Psoas muscle (tissue), 7 donors: ENCODE measurements at regions not wholly inside any gene's neighbourhood (a gene's known extent, or its start where the extent isn't known, plus 50 kb on each side); places are given as distances from the start of the nearest gene placed in this dataset.
A peak's percentile ranks its signal among the peaks of the same experiment; 100 is the strongest.

Experiments
- ATAC-seq, 4 donors: fragments of 200-7000 bp; cut with Tn5 transposase; one replicate each; pipeline ENCODE4 v1.9.1; 2020; ENCODE audit warnings: moderate library complexity in 3 of 4, mild to moderate bottlenecking in 2 of 4
- DNase-seq, 2 donors: peaks; one replicate each; pipeline ENCODE4 v3.0.0-alpha.2; 2020
- H3K27ac ChIP-seq: fragments of 200-600 bp; one replicate; pipeline ENCODE4 v1.8.0; 2022
- H3K27me3 ChIP-seq, 3 donors: fragments of 200-600 bp in 1 of 3; one replicate each; pipeline versions ENCODE4 v1.6.1 to v1.8.0; 2013 to 2022; ENCODE audit warnings: low read length in 2 of 3, mild to moderate bottlenecking in 2 of 3, moderate library complexity in 1 of 3; ENCODE audit not compliant: insufficient read depth in 3 of 3
- H3K36me3 ChIP-seq, 2 donors: fragments of 200-600 bp in 1 of 2; one replicate each; pipeline versions ENCODE4 v1.6.1 to v1.8.0; 2013 to 2022; ENCODE audit warnings: low read depth in 1 of 2, mild to moderate bottlenecking in 1 of 2, moderate library complexity in 1 of 2; ENCODE audit not compliant: insufficient read depth in 1 of 2
- H3K4me1 ChIP-seq: fragments of 200-600 bp; one replicate; pipeline ENCODE4 v1.8.0; 2022
- H3K4me3 ChIP-seq: fragments of 200-600 bp; one replicate; pipeline ENCODE4 v1.8.0; 2022; ENCODE audit warnings: mild to moderate bottlenecking
- H3K9me3 ChIP-seq: fragments of 200-600 bp; one replicate; pipeline ENCODE4 v1.8.0; 2022
- CTCF ChIP-seq: fragments of 200-600 bp; IDR thresholded peaks from one replicate; pipeline ENCODE4 v1.8.0; 2022; ENCODE audit warnings: antibody characterized with exemption
- WGBS, 3 donors: extraction: QIAGEN DNeasy Blood & Tissue Kit; methylation state at CpG; one replicate each; pipeline versions ENCODE4 v1.1.6 to v1.1.7; 2013; 5-methylcytosine and 5-hydroxymethylcytosine counted together
- intact Hi-C, 2 donors: fragments of 100-400 bp; cut with DNase I; formaldehyde crosslinking; loops; one replicate each; pipeline versions ENCODE4 v1.11.0 to v1.14.2; 2022
- donor health status: healthy with polysubstance abuse.
- donor health status: DM: no; HTN: no; CAD: no; lungs with moderate emphysema.
- donor health status: Bipolar disorder and iron deficiency.
- donor health status: healthy.
- donor health status: DM: yes; HTN: yes; CAD: no.
- donor health status: DM: no; HTN: no; CAD: no.
- donor health status: DM: yes; HTN: yes; CAD: no.

GRCh38 chr18:76610933-76611749 is 116.1 kb upstream of the ZNF516 start:
- Histone ChIP-seq H3K9me3 (no peaks in the 10 kb centered on the region), H3K36me3 (no peaks in the 10 kb centered on the region), H3K27me3 (peaks cover 0 to 9% (median 5%) of the 10 kb centered on the region in 3 donors), H3K4me1 (no peaks in the 10 kb centered on the region), H3K4me3 (peak overlapping the region; percentile 35), H3K27ac (no peak overlapping the region)
- no peak for TF ChIP-seq CTCF
- no peak for ATAC-seq
- no peak for DNase-seq
- 69 to 73% (median 70%) methylated on average over 31 to 32 of the region's 32 CpGs for WGBS, 3 donors
- intact Hi-C loops: loop anchor here (10.0 kb wide), 2 partner anchors 86 to 116 kb away; partner anchors contain the start of gene ZNF516 (in 1 of the 2)

GRCh38 chr18:76610012-76610411 is 115.0 kb upstream of the ZNF516 start:
- H3K4me1 ChIP-seq: no peaks in the 10 kb centered on the region
- peaks cover 0 to 14% (median 5%) of the 10 kb centered on the region in 3 donors for H3K27me3 ChIP-seq
- WGBS, 3 donors: 85 to 91% (median 89%) methylated on average over 4 of the region's 4 CpGs
- TF ChIP-seq CTCF: no peak
- no peak for DNase-seq
- ATAC-seq: no peak
- H3K27ac ChIP-seq: no peak overlapping the region
- no peaks in the 10 kb centered on the region for H3K36me3 ChIP-seq
- no peaks in the 10 kb centered on the region for H3K9me3 ChIP-seq
- no peak overlapping the region for H3K4me3 ChIP-seq
- intact Hi-C loops: loop anchor here (10.0 kb wide), 2 partner anchors 85 to 115 kb away; partner anchors contain the start of gene ZNF516 (in 1 of the 2)

GRCh38 chr18:76605341-76605929 is 110.4 kb upstream of the ZNF516 start:
- ATAC-seq: no peak
- no peak for DNase-seq

GRCh38 chr18:76604935-76605240 is 109.8 kb upstream of the ZNF516 start:
- no peak overlapping the region for H3K27ac ChIP-seq
- H3K9me3 ChIP-seq: no peaks in the 10 kb centered on the region
- no peak for ATAC-seq
- H3K36me3 ChIP-seq: no peaks in the 10 kb centered on the region
- intact Hi-C loops: no loop called here
- TF ChIP-seq CTCF: no peak
- no peaks in the 10 kb centered on the region for H3K4me1 ChIP-seq
- WGBS, 3 donors: 67 to 84% (median 78%) methylated on average over 3 of the region's 3 CpGs
- peaks cover 0 to 14% (median 0%) of the 10 kb centered on the region in 3 donors for H3K27me3 ChIP-seq
- no peak overlapping the region for H3K4me3 ChIP-seq
- no peak for DNase-seq

More at GRCh38 chr18:76605341-76605929, 110.4 kb upstream of the ZNF516 start:
- Histone ChIP-seq H3K9me3 (no peaks in the 10 kb centered on the region), H3K36me3 (no peaks in the 10 kb centered on the region), H3K4me1 (no peaks in the 10 kb centered on the region), H3K27ac (no peak overlapping the region), H3K4me3 (no peak overlapping the region), H3K27me3 (peaks cover 0 to 14% (median 0%) of the 10 kb centered on the region in 3 donors)
- no peak for TF ChIP-seq CTCF
- 67 to 96% (median 95%) methylated on average over 5 of the region's 5 CpGs for WGBS, 3 donors
- intact Hi-C loops: no loop called here
